Neural cell (in vitro differentiated cells): ENCODE measurements at regions not wholly inside any gene's neighbourhood (a gene's known extent, or its start where the extent isn't known, plus 50 kb on each side); places are given as distances from the start of the nearest gene placed in this dataset.

Source experiments
- H2AFZ ChIP-seq: fragments of 200-600, 300-800 bp; sonication (generic), shearing (Covaris generic); 2 replicates; pipeline ENCODE4 v1.6.0; 2014; ENCODE audit warnings: low read depth, mild to moderate bottlenecking, antibody characterized with exemption, low read length, moderate library complexity
- H3F3A ChIP-seq: fragments of 200-600 bp; shearing (Covaris generic); 2 replicates; pipeline ENCODE4 v1.6.1; 2016; ENCODE audit warnings: mild to moderate bottlenecking, moderate library complexity, mixed read lengths, antibody characterized with exemption, low read length; ENCODE audit not compliant: insufficient read depth, poor library complexity, severe bottlenecking
- H3K27ac ChIP-seq: fragments of 200-600, 300-800 bp; sonication (generic), shearing (Covaris generic); 2 replicates; pipeline ENCODE4 v1.5.1; 2014; ENCODE audit warnings: mild to moderate bottlenecking, low read length, moderate library complexity
- H3K27me3 ChIP-seq: fragments of 300-800, 200-600 bp; sonication (generic), shearing (Covaris generic); 2 replicates; pipeline ENCODE4 v1.6.0; 2014; ENCODE audit warnings: mild to moderate bottlenecking, low read depth, low read length, moderate library complexity; ENCODE audit not compliant: insufficient read depth
- H3K36me3 ChIP-seq: fragments of 300-800, 200-600 bp; sonication (generic), shearing (Covaris generic); 2 replicates; pipeline ENCODE4 v1.5.1; 2014; ENCODE audit warnings: mild to moderate bottlenecking, antibody characterized with exemption, low read length, moderate library complexity; ENCODE audit not compliant: insufficient read depth
- H3K4me2 ChIP-seq: fragments of 300-800, 200-600 bp; sonication (generic), shearing (Covaris generic); 2 replicates; pipeline ENCODE4 v1.6.0; 2014; ENCODE audit warnings: mild to moderate bottlenecking, low read length
- H3K4me3 ChIP-seq: fragments of 300-800, 200-600 bp; sonication (generic), shearing (Covaris generic); 2 replicates; pipeline ENCODE4 v1.5.1; 2014; ENCODE audit warnings: mild to moderate bottlenecking, low read length, moderate library complexity
- H3K79me2 ChIP-seq: fragments of 200-600 bp; shearing (Covaris generic); replicated peaks from 2 replicates; pipeline ENCODE4 v1.6.0; 2014; ENCODE audit warnings: mild to moderate bottlenecking, low read length, moderate library complexity; ENCODE audit not compliant: insufficient read depth
- H3K9ac ChIP-seq: fragments of 300-800, 200-600 bp; sonication (generic), shearing (Covaris generic); 2 replicates; pipeline ENCODE4 v1.6.1; 2016; ENCODE audit warnings: mild to moderate bottlenecking, low read length, mixed read lengths
- H3K9me2 ChIP-seq: fragments of 200-600 bp; shearing (Covaris generic); 2 replicates; pipeline ENCODE4 v1.6.1; 2016; ENCODE audit warnings: mild to moderate bottlenecking, low read length, mixed read lengths; ENCODE audit not compliant: insufficient read depth
- H3K9me3 ChIP-seq: fragments of 200-600, 300-800 bp; sonication (generic), shearing (Covaris generic); 2 replicates; pipeline ENCODE4 v1.6.1; 2016; ENCODE audit warnings: mild to moderate bottlenecking, mixed run types, low read length, moderate library complexity, mixed read lengths
- H4K20me1 ChIP-seq: fragments of 200-600 bp; shearing (Covaris generic); 2 replicates; pipeline ENCODE4 v1.6.1; 2016; ENCODE audit warnings: mild to moderate bottlenecking, mixed run types; ENCODE audit not compliant: insufficient read depth
- CTCF ChIP-seq: fragments of 450-650 bp; IDR thresholded peaks from 2 replicates; pipeline ENCODE4 v1.5.1; 2014; ENCODE audit warnings: antibody characterized with exemption, mild to moderate bottlenecking, moderate library complexity; ENCODE audit not compliant: poor library complexity, severe bottlenecking
- EP300 ChIP-seq: fragments of 450-650 bp; conservative IDR thresholded peaks from 2 replicates; pipeline ENCODE4 v1.6.1; 2014; ENCODE audit warnings: antibody characterized with exemption, mild to moderate bottlenecking, moderate library complexity; ENCODE audit not compliant: poor library complexity, severe bottlenecking
- EZH2 ChIP-seq: fragments of 200-600, 300-800 bp; shearing (Covaris generic), sonication (generic); IDR thresholded peaks from 2 replicates; pipeline ENCODE4 v1.6.1; 2014; ENCODE audit warnings: antibody characterized with exemption, low read length, borderline replicate concordance, mild to moderate bottlenecking; ENCODE audit not compliant: insufficient read depth, poor library complexity, severe bottlenecking
- MXI1 ChIP-seq: fragments of 450-650 bp; conservative IDR thresholded peaks from 2 replicates; pipeline ENCODE4 v1.6.1; 2014; ENCODE audit warnings: antibody characterized with exemption, mild to moderate bottlenecking; ENCODE audit not compliant: poor library complexity, severe bottlenecking
- POLR2AphosphoS5 ChIP-seq: IDR thresholded peaks from 2 replicates; pipeline ENCODE4 v1.6.1; 2012
- REST ChIP-seq: IDR thresholded peaks from 2 replicates; pipeline ENCODE4 v1.6.1; 2012; ENCODE audit warnings: borderline replicate concordance
- SMC3 ChIP-seq: fragments of 450-650 bp; conservative IDR thresholded peaks from 2 replicates; pipeline ENCODE4 v1.6.1; 2014; ENCODE audit warnings: antibody characterized with exemption, mild to moderate bottlenecking, moderate library complexity; ENCODE audit not compliant: poor library complexity
- TAF1 ChIP-seq: IDR thresholded peaks from 2 replicates; pipeline ENCODE4 v1.6.1; 2012; ENCODE audit warnings: low read depth

DNA sequence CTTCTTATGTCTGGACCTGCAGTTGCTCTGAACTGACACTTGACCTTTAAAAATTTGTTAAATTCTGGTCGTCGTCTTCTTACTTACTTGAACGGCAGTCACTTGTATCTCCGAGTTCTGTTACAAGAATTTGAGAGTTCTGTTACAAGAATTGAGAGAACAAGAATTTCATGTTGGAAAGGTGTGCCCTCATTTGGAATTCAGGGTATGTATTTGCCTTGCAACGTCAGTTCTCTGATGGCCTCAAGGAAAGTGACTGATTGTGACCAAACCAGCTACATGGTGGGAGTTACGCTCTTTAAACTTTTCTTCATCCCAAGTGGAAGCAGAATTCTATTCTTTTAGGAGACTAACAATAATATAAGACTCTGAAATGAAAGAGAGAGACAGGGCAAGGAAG, 320.0 kb upstream of the TRIB2 start:
- Histone ChIP-seq H3K36me3 (no peaks in the 10 kb centered on the region), H3K27me3 (no peaks in the 10 kb centered on the region), H3F3A (no peaks in the 10 kb centered on the region), H4K20me1 (no peaks in the 10 kb centered on the region), H2AFZ (no peak overlapping the region), H3K9me2 (no peaks in the 10 kb centered on the region), H3K79me2 (no peaks in the 10 kb centered on the region), H3K9me3 (no peaks in the 10 kb centered on the region), H3K27ac (no peak overlapping the region), H3K4me3 (no peak overlapping the region), H3K4me2 (no peak overlapping the region), H3K9ac (no peak overlapping the region)
- no peak for TF ChIP-seq CTCF
- TF ChIP-seq POLR2AphosphoS5, result no peak
- TF ChIP-seq SMC3, result no peak
- no peak for TF ChIP-seq MXI1

- no peaks in the 10 kb centered on the region for H3K9me2 ChIP-seq
- no peak overlapping the region for H3K9ac ChIP-seq
- no peaks in the 10 kb centered on the region for H3K27me3 ChIP-seq
- H3K4me2 ChIP-seq, result no peak overlapping the region
- no peak overlapping the region for H3K4me3 ChIP-seq
- peaks cover 5% of the 10 kb centered on the region for H3K9me3 ChIP-seq
- no peaks in the 10 kb centered on the region for H3K36me3 ChIP-seq
- no peaks in the 10 kb centered on the region for H3F3A ChIP-seq
- no peaks in the 10 kb centered on the region for H4K20me1 ChIP-seq
- peak overlapping the region; percentile 32 for H2AFZ ChIP-seq
- H3K79me2 ChIP-seq, result no peaks in the 10 kb centered on the region
- TF ChIP-seq EP300, result no peak
- TF ChIP-seq POLR2AphosphoS5, result peak; percentile 58
- TF ChIP-seq MXI1, result no peak
- H3K27ac ChIP-seq, result peak overlapping the region; percentile 61
Observed at GRCh38 chr2:12397854-12398253, 318.9 kb upstream of the TRIB2 start.

DNA sequence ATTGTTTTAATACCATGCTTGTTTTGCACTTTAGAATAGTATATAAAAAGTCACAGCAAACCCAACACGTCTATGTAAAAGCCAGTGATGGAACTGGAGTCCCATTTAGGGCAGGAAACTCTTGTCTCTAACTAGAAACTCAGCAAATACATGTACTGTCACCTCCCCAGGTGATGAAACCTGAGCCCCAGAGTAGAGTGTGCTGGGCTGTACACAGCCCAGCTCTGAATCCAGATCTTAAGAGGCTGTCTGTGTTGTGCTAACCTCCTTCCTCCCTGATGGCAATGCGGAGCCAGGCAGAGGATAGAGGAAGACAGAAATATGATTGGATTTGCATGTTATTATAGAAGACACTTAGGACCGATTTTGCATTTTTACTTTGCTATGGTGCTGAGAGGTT, 317.5 kb upstream of the TRIB2 start:
- H3K4me2 ChIP-seq, result no peak overlapping the region
- H3K9me2 ChIP-seq, result no peaks in the 10 kb centered on the region
- TF ChIP-seq SMC3, result no peak
- no peak for TF ChIP-seq EZH2
- TF ChIP-seq TAF1, result no peak
- TF ChIP-seq MXI1, result no peak
- no peak for TF ChIP-seq REST
- TF ChIP-seq EP300, result no peak
- H3K79me2 ChIP-seq, result no peaks in the 10 kb centered on the region
- no peak overlapping the region for H2AFZ ChIP-seq
- no peak overlapping the region for H3K9ac ChIP-seq
- H3K27me3 ChIP-seq, result no peaks in the 10 kb centered on the region
- no peaks in the 10 kb centered on the region for H3F3A ChIP-seq
- H3K9me3 ChIP-seq, result peaks cover 7% of the 10 kb centered on the region
- H4K20me1 ChIP-seq, result no peaks in the 10 kb centered on the region
- no peaks in the 10 kb centered on the region for H3K36me3 ChIP-seq
- H3K4me3 ChIP-seq, result no peak overlapping the region
- H3K27ac ChIP-seq, result no peak overlapping the region
